GM19438 (cell line): ENCODE measurements at regions not wholly inside any gene's neighbourhood (a gene's known extent, or its start where the extent isn't known, plus 50 kb on each side); places are given as distances from the start of the nearest gene placed in this dataset.
"Not testable (repeated sequence)": the region's sequence is repeated elsewhere in the genome, so short reads cannot be mapped to it uniquely, and the experiment has no call there.

Experiments
- ATAC-seq: cut with Tn5 transposase; IDR thresholded peaks from one replicate; pipeline ENCODE4 v1.9.1; 2021; ENCODE audit warnings: low read depth; ENCODE audit not compliant: unreplicated experiment

- not testable (repeated sequence) for ATAC-seq
These were observed 154.8 kb downstream of the SEC23IP start for GRCh38 chr10:120047373-120047772.

GRCh38 chr10:120047926-120048325 is 155.4 kb downstream of the SEC23IP start:
- ATAC-seq = no peak

- no peak for ATAC-seq
These were observed 155.9 kb downstream of the SEC23IP start for GRCh38 chr10:120048391-120048790.

GRCh38 chr10:120051671-120052070 is 159.1 kb downstream of the SEC23IP start:
- no peak for ATAC-seq

GRCh38 chr10:120052964-120053702 is 160.6 kb downstream of the SEC23IP start:
- no peak for ATAC-seq

GRCh38 chr10:120059790-120060189 is 167.3 kb downstream of the SEC23IP start:
- ATAC-seq = not testable (repeated sequence)

- ATAC-seq = no peak
These were observed 174.9 kb downstream of the SEC23IP start for GRCh38 chr10:120067427-120067826.

- ATAC-seq = no peak
These were observed 177.2 kb downstream of the SEC23IP start for GRCh38 chr10:120069700-120070099.

- ATAC-seq = no peak
These were observed 182.8 kb downstream of the SEC23IP start for GRCh38 chr10:120075349-120075748.

- ATAC-seq = no peak
These were observed 184.6 kb downstream of the SEC23IP start for GRCh38 chr10:120076996-120077706.

GRCh38 chr10:120077707-120078492 is 185.4 kb downstream of the SEC23IP start:
- ATAC-seq = no peak

- no peak for ATAC-seq
These were observed 192.7 kb downstream of the SEC23IP start for GRCh38 chr10:120085096-120085796.

- ATAC-seq = no peak
These were observed 193.5 kb downstream of the SEC23IP start for GRCh38 chr10:120086066-120086465.

GRCh38 chr10:120087109-120087508 is 194.6 kb downstream of the SEC23IP start:
- ATAC-seq = no peak

- ATAC-seq = no peak
These were observed 203.3 kb downstream of the SEC23IP start for GRCh38 chr10:120095875-120096274.

- ATAC-seq = no peak
These were observed 205.2 kb downstream of the SEC23IP start for GRCh38 chr10:120097766-120098165.

- ATAC-seq = no peak
These were observed 205.9 kb downstream of the SEC23IP start for GRCh38 chr10:120098232-120098930.

- ATAC-seq = no peak
These were observed 211.4 kb downstream of the SEC23IP start for GRCh38 chr10:120103738-120104560.

- ATAC-seq = no peak
These were observed 212.5 kb downstream of the SEC23IP start for GRCh38 chr10:120105001-120105400.
